Sigmoid colon (tissue), 6 donors: ENCODE measurements at regions not wholly inside any gene's neighbourhood (a gene's known extent, or its start where the extent isn't known, plus 50 kb on each side); places are given as distances from the start of the nearest gene placed in this dataset.

Source experiments
- DNase-seq: peaks from one replicate; pipeline ENCODE4 v3.0.0-alpha.2; 2019
- H3K27ac ChIP-seq, 4 donors: fragments of 200-600 bp; sonication (generic); one replicate each; pipeline ENCODE4 v1.5.1; 2016 to 2019; ENCODE audit warnings: mild to moderate bottlenecking in 1 of 4
- H3K27me3 ChIP-seq, 3 donors: fragments of 200-600 bp; sonication (generic); one replicate each; pipeline ENCODE4 v1.5.1; 2019; ENCODE audit warnings: mild to moderate bottlenecking in 1 of 3
- H3K36me3 ChIP-seq, 4 donors: fragments of 200-600 bp; sonication (generic); one replicate each; pipeline ENCODE4 v1.5.1; 2016 to 2019
- H3K4me1 ChIP-seq, 4 donors: fragments of 200-600 bp; sonication (generic); one replicate each; pipeline ENCODE4 v1.5.1; 2017 to 2019
- H3K4me3 ChIP-seq, 4 donors: fragments of 200-600 bp; sonication (generic); one replicate each; pipeline ENCODE4 v1.5.1; 2017 to 2019; ENCODE audit warnings: mild to moderate bottlenecking in 2 of 4, moderate library complexity in 1 of 4
- H3K9me3 ChIP-seq, 4 donors: fragments of 200-600 bp in 3 of 4; sonication (generic) in 3 of 4; one replicate each; pipeline versions ENCODE4 v1.5.1 to v1.6.1; 2013 to 2019
- EP300 ChIP-seq, 4 donors: sonication (generic); formaldehyde crosslinking; IDR thresholded peaks; one replicate each; pipeline ENCODE4 v1.6.1; 2017; ENCODE audit warnings: antibody characterized with exemption in 4 of 4
- POLR2A ChIP-seq, 2 donors: fragments of 450-650 bp; IDR thresholded peaks; one replicate each; pipeline ENCODE4 v1.6.1; 2016; ENCODE audit warnings: antibody characterized with exemption in 2 of 2, mild to moderate bottlenecking in 2 of 2, moderate library complexity in 2 of 2
- POLR2AphosphoS5 ChIP-seq, 4 donors: sonication (generic); formaldehyde crosslinking; IDR thresholded peaks; one replicate each; pipeline ENCODE4 v1.6.1; 2017; ENCODE audit warnings: antibody characterized with exemption in 4 of 4
- WGBS, 2 donors: extraction: QIAGEN DNeasy Blood & Tissue Kit; methylation state at CpG; one replicate each; pipeline ENCODE4 v1.1.7; 2013; 5-methylcytosine and 5-hydroxymethylcytosine counted together
- intact Hi-C: fragments of 100-400 bp; cut with DNase I; formaldehyde crosslinking; loops from one replicate; pipeline ENCODE4 v1.15.1; 2023
- TF ChIP-seq, protein P1 (sequence below), 4 experiments: fragments of 450-650 bp in 3 of 4; fragments of 200-600 bp in 1 of 4; IDR thresholded peaks; one replicate each; pipeline ENCODE4 v1.5.1; 2016 to 2019; ENCODE audit warnings: antibody characterized with exemption in 4 of 4, mild to moderate bottlenecking in 3 of 4, moderate library complexity in 2 of 4
- donor health status: healthy with polysubstance abuse.
- donor health status: healthy.

DNA sequence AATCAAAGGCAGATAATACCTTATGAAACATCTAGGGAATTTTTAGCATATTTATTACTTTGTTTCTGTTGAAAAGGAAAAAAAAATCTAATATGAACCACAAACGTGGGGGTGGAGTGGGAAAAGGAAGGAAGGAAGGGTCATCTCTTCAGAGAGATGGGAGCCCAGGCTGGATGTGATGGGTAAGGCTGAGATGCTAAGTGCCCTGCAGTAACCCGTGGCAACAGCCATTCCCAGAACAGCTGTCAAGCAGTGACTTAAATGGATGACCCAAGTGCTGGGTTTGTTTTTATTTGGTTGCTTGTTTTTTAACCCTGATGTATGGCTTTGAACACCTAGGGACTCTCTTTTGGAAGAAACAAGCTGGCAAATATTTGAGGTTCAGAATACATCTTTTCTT is 50.7 kb upstream of the KLF7 start:
- peaks cover 0 to 13% (median 4%) of the 10 kb centered on the region in 4 donors for H3K4me1 ChIP-seq
- H3K27ac ChIP-seq, result no peak overlapping the region
- no peaks in the 10 kb centered on the region for H3K36me3 ChIP-seq
- no peaks in the 10 kb centered on the region for H3K9me3 ChIP-seq
- intact Hi-C loops, result no loop called here
- WGBS, 2 donors, result 26 to 53% methylated on average over 2 of the region's 2 CpGs
- no peak overlapping the region for H3K4me3 ChIP-seq
- no peak for TF ChIP-seq EP300 (IDR thresholded peaks at IDR 0.05)
- TF ChIP-seq POLR2AphosphoS5 (IDR thresholded peaks at IDR 0.05), result no peak
- TF ChIP-seq, protein P1, sequence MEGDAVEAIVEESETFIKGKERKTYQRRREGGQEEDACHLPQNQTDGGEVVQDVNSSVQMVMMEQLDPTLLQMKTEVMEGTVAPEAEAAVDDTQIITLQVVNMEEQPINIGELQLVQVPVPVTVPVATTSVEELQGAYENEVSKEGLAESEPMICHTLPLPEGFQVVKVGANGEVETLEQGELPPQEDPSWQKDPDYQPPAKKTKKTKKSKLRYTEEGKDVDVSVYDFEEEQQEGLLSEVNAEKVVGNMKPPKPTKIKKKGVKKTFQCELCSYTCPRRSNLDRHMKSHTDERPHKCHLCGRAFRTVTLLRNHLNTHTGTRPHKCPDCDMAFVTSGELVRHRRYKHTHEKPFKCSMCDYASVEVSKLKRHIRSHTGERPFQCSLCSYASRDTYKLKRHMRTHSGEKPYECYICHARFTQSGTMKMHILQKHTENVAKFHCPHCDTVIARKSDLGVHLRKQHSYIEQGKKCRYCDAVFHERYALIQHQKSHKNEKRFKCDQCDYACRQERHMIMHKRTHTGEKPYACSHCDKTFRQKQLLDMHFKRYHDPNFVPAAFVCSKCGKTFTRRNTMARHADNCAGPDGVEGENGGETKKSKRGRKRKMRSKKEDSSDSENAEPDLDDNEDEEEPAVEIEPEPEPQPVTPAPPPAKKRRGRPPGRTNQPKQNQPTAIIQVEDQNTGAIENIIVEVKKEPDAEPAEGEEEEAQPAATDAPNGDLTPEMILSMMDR (IDR thresholded peaks at IDR 0.05), result no peak
- no peak for TF ChIP-seq POLR2A (IDR thresholded peaks at IDR 0.05)
- no peak for DNase-seq
- no peaks in the 10 kb centered on the region for H3K27me3 ChIP-seq

DNA sequence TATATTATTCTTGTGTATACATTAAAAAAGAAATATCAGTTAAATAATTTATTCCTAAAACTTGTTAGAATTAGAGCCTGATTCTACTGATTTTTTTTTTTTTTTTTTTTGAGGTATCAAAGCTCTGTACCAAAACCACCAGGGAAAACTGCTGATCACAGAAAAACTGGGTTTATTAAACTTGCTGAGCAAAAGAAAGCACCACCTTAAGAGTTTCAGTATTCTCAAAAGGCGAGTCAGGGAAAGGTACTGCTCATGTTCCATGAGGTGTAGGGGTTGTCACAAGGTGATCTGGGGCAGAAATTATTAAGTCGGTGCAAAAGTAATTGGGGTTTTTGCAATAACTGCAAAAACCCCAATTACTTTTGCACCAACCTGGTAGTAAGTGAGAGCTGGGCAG is 51.7 kb upstream of the KLF7 start:
- Histone ChIP-seq H3K4me3 (no peak overlapping the region), H3K36me3 (no peaks in the 10 kb centered on the region), H3K27ac (no peak overlapping the region), H3K27me3 (no peaks in the 10 kb centered on the region), H3K9me3 (no peaks in the 10 kb centered on the region), H3K4me1 (peaks cover 0 to 13% (median 4%) of the 10 kb centered on the region in 4 donors)
- no peak for DNase-seq
- TF ChIP-seq POLR2AphosphoS5 (IDR thresholded peaks at IDR 0.05), result no peak
- TF ChIP-seq, protein P1 (IDR thresholded peaks at IDR 0.05), result no peak
- no peak for TF ChIP-seq POLR2A (IDR thresholded peaks at IDR 0.05)
- no peak for TF ChIP-seq EP300 (IDR thresholded peaks at IDR 0.05)
- 81 to 85% methylated on average over 2 of the region's 2 CpGs for WGBS, 2 donors
- intact Hi-C loops, result no loop called here

DNA sequence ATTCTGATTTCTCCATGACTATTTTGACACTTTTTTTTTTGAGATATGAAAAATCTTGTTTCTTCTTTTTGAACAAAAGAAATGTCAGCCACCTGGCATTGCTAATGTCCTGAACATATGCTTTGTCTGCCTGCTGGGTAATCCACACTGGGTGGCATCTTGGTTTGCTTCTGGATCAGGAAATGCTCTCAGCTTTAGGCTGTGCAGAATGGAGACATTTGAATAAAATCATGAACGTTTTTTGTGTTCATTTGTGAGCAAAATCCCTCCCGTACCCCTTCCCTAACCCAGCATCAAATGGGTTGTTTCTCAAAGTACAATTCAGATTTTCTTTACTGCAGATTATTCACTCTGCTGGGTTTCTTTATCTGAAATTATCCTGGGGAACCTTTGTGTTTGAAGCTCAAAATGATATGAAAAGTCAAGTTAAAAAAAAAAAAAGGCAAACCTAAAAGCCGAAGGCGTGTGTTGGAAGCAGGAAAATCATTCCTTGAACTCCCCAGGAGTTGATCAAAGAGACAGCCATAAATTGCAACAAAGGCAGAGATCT is 53.4 kb upstream of the KLF7 start:
- DNase-seq, result no peak
- Histone ChIP-seq H3K27me3 (no peaks in the 10 kb centered on the region), H3K9me3 (no peaks in the 10 kb centered on the region), H3K27ac (no peak overlapping the region), H3K4me1 (peaks cover 0 to 15% (median 4%) of the 10 kb centered on the region in 4 donors), H3K4me3 (no peak overlapping the region), H3K36me3 (no peaks in the 10 kb centered on the region)
- no peak for TF ChIP-seq POLR2AphosphoS5 (IDR thresholded peaks at IDR 0.05)
- TF ChIP-seq EP300 (IDR thresholded peaks at IDR 0.05), result no peak
- no peak for TF ChIP-seq POLR2A (IDR thresholded peaks at IDR 0.05)
- TF ChIP-seq, protein P1 (IDR thresholded peaks at IDR 0.05), result no peak
- 74 to 86% methylated on average over 4 of the region's 4 CpGs for WGBS, 2 donors
- intact Hi-C loops, result no loop called here

DNA sequence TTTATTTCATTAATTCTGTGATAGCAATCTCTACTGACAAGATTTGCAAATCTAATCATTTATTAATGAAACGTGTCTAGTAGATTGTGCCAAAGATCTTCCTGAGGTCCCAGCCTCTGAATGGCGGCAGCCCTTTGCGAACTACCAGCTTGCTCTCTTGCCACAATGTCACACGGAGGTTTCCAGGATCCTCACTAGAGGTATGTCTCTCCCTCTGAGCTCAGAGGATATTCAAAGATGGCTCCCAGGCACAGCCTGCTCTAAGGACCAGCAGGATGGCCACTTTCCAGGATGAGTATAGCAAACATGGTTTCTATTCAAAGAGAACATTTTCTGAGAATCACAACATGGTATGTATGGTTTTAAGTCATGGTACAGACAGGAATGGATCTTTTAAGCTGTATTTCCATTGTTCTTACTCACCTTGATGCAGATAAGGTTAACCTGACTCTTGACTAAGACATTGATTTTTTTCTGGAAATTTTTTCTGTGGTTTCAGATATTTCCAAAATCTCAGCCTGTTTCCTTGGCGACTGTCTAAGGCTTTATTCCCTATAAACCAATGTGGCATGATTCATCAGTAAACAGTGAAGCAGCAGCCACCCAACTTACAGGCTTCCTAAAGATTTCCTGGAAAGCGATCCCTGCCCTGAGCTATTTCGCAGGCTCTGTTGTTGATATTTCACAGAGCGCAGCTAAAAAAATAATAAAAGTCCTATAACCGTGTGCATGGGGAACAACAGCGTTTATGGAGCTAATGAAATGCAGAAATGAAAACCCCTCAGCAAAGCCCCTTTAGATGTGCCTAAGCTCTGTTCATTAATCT is 54.1 kb upstream of the KLF7 start:
- Histone ChIP-seq H3K27ac (no peak overlapping the region), H3K4me1 (peaks cover 0 to 22% (median 4%) of the 10 kb centered on the region in 4 donors), H3K4me3 (no peak overlapping the region), H3K9me3 (no peaks in the 10 kb centered on the region), H3K36me3 (no peaks in the 10 kb centered on the region), H3K27me3 (no peaks in the 10 kb centered on the region)
- no peak for DNase-seq
- TF ChIP-seq, protein P1 (IDR thresholded peaks at IDR 0.05), result no peak
- no peak for TF ChIP-seq POLR2A (IDR thresholded peaks at IDR 0.05)
- TF ChIP-seq POLR2AphosphoS5 (IDR thresholded peaks at IDR 0.05), result peak in 1 of 4 donors; percentile 26
- TF ChIP-seq EP300 (IDR thresholded peaks at IDR 0.05), result no peak
- intact Hi-C loops, result loop anchor here (10.0 kb wide), 1 partner anchor 135 kb away; no protein-coding TSS in a partner anchor
- 70 to 77% methylated on average over 10 of the region's 10 CpGs for WGBS, 2 donors
